DOHH2 (cell line): ENCODE measurements at regions not wholly inside any gene's neighbourhood (a gene's known extent, or its start where the extent isn't known, plus 50 kb on each side); places are given as distances from the start of the nearest gene placed in this dataset.

Source experiments
- EZH2phosphoT487 ChIP-seq: fragments of 200-600 bp; sonication (generic); IDR thresholded peaks from 2 replicates; pipeline ENCODE4 v1.6.1; 2017; ENCODE audit warnings: borderline replicate concordance, mild to moderate bottlenecking, antibody characterized with exemption, low read length, moderate library complexity, mixed read lengths
- TF ChIP-seq, protein P1 (sequence below): fragments of 200-600 bp; sonication (generic); IDR thresholded peaks from one replicate; pipeline ENCODE4 v1.5.1; 2014; ENCODE audit warnings: antibody characterized with exemption, mild to moderate bottlenecking, low read depth, low read length; ENCODE audit not compliant: poor library complexity, severe bottlenecking

DNA sequence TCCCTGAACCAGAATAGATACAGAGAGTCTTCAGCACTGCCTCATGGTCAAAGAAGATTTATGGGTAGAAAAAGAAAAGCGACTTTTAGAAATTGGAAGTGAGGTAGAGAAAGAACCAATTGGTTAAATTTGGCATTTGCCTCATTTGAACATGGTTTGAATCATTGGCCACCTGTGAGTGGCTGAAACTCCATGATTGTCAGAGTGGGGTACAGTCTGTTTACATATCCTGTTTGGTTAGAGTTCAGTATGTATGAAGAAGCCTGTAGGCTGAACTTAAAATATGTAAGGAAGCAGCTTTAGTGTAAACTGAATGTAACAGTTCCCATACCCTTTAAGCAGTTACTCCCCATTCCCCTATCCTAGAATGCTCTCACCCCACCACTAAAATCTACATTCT is 76.0 kb upstream of the CTSO start:
- TF ChIP-seq, protein P1, sequence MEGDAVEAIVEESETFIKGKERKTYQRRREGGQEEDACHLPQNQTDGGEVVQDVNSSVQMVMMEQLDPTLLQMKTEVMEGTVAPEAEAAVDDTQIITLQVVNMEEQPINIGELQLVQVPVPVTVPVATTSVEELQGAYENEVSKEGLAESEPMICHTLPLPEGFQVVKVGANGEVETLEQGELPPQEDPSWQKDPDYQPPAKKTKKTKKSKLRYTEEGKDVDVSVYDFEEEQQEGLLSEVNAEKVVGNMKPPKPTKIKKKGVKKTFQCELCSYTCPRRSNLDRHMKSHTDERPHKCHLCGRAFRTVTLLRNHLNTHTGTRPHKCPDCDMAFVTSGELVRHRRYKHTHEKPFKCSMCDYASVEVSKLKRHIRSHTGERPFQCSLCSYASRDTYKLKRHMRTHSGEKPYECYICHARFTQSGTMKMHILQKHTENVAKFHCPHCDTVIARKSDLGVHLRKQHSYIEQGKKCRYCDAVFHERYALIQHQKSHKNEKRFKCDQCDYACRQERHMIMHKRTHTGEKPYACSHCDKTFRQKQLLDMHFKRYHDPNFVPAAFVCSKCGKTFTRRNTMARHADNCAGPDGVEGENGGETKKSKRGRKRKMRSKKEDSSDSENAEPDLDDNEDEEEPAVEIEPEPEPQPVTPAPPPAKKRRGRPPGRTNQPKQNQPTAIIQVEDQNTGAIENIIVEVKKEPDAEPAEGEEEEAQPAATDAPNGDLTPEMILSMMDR, result no peak
- TF ChIP-seq EZH2phosphoT487, result no peak
